HL-60/S4 treated with retinoic acid at 250 ng/mL for 4 days and 3 days (cell line): ENCODE measurements at regions not wholly inside any gene's neighbourhood (a gene's known extent, or its start where the extent isn't known, plus 50 kb on each side); places are given as distances from the start of the nearest gene placed in this dataset.

Source experiments
- in situ Hi-C: fragments of 300-500 bp; cut with MboI; formaldehyde crosslinking; loops from 2 replicates; pipeline ENCODE4 v1.7.0; 2022; ENCODE audit warnings: low sequenced_read_pairs

GRCh38 chr4:140250989-140251552, 97.1 kb upstream of the MAML3 start:
- in situ Hi-C loops = no loop called here

GRCh38 chr4:140249351-140249750, 95.4 kb upstream of the MAML3 start:
- in situ Hi-C loops = loop anchor here (25.0 kb wide), 1 partner anchor 212 kb away; no protein-coding TSS in a partner anchor

- in situ Hi-C loops = loop anchor here (25.0 kb wide), 1 partner anchor 210 kb away; no protein-coding TSS in a partner anchor
These were observed 93.3 kb upstream of the MAML3 start for GRCh38 chr4:140247237-140247636.

DNA sequence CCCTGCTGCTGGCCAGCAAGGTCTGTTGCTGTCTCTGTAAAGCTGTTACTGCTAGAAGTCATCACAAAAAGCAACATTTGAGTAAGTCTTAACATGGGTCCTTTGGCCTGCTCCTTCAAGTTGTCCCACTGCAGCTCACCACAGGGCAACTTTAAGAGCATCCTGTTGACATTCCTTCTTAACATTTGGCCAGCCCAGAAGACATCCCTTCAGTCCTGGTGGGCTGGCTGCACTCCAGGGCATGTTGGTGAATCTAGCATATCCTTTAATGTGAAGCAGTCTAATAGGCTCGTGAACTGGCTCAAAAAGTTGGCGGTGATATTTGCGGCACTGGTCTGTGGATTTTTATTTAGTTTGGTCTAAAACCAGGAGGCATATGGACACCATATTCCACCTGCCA, 92.2 kb upstream of the MAML3 start:
- in situ Hi-C loops = loop anchor here (25.0 kb wide), 1 partner anchor 209 kb away; no protein-coding TSS in a partner anchor

GRCh38 chr4:140244328-140244727, 90.3 kb upstream of the MAML3 start:
- in situ Hi-C loops = loop anchor here (25.0 kb wide), 1 partner anchor 207 kb away; no protein-coding TSS in a partner anchor

- in situ Hi-C loops = loop anchor here (25.0 kb wide), 1 partner anchor 206 kb away; no protein-coding TSS in a partner anchor
These were observed 89.3 kb upstream of the MAML3 start for GRCh38 chr4:140243278-140243753.

- in situ Hi-C loops = loop anchor here (25.0 kb wide), 1 partner anchor 205 kb away; no protein-coding TSS in a partner anchor
These were observed 88.6 kb upstream of the MAML3 start for GRCh38 chr4:140242357-140243277.

- in situ Hi-C loops = loop anchor here (25.0 kb wide), 1 partner anchor 203 kb away; no protein-coding TSS in a partner anchor
These were observed 86.3 kb upstream of the MAML3 start for GRCh38 chr4:140240237-140240636.

DNA sequence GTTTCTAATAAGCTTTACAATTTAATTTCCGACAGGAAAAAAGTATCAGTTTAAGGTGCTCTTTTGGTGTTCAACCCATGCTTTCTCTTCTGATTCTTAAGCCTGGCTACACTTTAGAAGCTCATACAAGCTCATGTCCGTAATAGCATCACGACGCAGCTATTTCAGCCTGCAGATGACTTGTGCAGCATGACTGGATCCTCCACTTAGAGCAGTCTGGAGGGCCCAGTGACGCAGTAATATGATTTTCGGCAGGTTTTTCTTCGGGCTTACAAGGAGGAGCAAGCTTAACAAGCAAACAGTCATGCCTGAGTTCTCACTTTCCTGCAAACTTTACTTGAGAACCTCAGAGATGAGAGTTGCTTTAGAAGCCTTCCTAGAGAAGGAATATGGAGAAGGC, 85.3 kb upstream of the MAML3 start:
- in situ Hi-C loops = loop anchor here (5.0 to 25.0 kb wide), 2 partner anchors 82 to 202 kb away; no protein-coding TSS in a partner anchor

- in situ Hi-C loops = loop anchor here (5.0 to 25.0 kb wide), 2 partner anchors 81 to 201 kb away; no protein-coding TSS in a partner anchor
These were observed 84.5 kb upstream of the MAML3 start for GRCh38 chr4:140238351-140239056.

DNA sequence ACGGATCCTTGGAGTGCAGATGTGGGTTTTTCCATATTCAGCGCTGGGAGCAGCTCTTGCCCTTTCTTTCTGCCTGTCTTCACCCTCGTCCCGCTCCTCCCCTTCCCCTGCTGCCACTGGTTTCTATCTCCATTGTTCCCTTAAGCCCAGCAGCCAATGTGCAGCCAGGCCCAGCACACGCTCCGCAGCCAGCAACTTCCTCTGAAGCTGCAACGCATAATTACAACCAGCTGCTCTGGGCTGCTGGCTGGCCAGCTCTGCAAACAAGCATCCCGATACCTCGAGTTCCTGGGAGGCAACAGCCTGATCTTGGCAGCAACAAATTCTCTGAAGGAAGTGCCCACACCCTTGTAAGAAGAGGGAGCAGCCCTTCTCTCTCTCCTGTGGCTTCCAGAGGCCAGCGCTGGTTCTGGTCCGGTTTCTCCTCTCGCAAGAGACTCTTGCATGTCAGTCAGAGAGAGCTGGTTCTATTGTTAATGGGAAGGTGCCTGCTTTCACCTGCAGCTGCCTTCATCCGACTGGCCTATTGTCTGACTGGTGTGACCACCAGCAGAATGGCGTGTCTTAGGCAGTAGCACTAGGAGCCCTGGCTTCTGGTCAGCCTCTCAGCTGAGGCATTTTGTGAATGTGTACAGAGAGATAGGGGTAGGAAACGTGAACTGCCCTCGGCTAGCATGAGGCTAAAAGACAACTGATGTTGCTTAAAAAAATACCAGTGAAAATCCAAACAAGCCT, 83.8 kb upstream of the MAML3 start:
- in situ Hi-C loops = loop anchor here (5.0 to 25.0 kb wide), 2 partner anchors 80 to 200 kb away; no protein-coding TSS in a partner anchor

DNA sequence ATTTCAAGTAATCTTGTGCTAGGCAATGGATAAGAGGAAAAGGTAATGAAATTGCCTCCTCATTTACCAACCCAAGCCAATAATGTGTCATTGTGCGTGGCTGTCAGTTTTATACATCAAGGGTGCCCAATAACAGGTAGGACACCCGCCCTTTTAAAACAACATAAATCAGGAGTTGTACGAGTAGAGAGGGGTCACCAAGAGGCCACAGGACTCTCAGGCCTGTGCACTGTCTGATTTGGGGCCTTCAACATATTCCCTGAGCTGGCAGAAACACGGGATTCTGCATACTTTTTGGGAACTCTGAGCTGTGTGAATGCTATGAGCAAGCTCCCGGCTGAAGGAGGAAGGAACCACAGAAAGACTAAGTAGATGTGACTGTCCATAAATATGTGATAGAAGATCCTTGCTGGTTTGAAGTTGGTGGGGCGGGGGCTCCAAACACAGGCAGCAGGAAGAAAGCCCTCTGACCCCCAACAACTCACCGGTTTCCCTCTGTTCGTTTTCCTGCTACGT, 82.7 kb upstream of the MAML3 start:
- in situ Hi-C loops = loop anchor here (5.0 to 25.0 kb wide), 2 partner anchors 79 to 199 kb away; no protein-coding TSS in a partner anchor

GRCh38 chr4:140234697-140235060, 80.7 kb upstream of the MAML3 start:
- in situ Hi-C loops = loop anchor here (5.0 to 25.0 kb wide), 2 partner anchors 77 to 197 kb away; no protein-coding TSS in a partner anchor

DNA sequence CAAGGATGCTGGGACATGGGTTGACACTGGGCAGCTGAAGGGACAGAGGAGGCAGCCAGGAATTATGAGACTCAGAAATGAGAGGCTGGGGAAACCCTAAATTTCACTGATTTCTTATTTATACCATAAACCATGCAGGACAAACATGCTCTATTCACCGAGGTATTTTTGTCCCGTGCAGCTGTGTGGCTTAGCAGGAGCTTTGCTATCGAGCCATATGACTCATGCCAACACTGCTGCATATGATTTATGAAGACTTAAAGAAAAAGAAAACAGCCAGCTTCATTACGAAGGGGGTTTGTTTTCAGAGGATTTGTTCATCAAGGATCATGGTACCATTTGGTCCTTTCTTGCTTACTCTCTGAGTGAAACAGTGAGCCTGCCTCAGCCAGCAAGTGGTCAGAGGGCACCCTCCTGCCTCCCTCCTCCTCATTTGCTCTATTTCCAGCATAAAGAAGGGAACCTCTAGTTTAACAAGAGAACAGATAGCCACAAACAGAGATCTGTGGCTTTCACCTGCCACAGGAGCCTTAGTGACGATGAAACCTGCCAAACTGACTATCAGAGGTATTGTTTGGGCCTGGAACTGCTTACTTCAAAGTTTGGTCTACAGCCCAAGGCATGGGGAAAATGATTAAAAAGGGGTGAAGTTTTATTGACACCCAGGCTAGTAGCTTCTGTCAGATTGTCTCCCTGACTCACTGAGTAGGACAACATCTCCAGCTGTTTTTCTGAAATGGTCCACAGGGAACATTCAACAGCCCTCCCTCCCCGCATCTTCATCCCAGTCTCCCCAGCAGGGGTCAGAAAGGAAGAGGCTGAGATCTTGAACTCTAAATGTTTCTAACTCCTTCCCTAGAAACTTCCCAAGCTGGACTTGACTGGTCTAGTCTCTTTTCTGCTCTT, 80.1 kb upstream of the MAML3 start:
- in situ Hi-C loops = loop anchor here (25.0 kb wide), 1 partner anchor 197 kb away; no protein-coding TSS in a partner anchor

DNA sequence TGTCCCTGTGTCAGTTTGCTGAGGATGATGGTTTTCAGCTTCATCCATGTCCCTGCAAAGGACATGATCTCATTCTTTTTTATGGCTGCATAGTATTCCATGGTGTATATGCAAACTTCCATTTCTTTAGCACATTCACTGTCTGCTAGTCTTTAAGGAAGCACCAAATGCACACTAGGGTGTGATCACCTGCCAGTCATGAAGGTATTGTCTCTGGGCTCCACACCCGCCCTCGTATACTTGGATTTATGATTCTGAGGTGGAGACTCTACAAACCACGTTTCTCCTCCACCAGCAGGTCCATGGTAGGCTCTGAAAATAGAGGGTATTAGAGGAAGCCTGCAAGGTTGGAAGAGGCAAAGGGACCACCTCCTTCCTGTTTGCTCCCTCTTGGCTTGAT, 75.9 kb upstream of the MAML3 start:
- in situ Hi-C loops = loop anchor here (25.0 kb wide), 1 partner anchor 193 kb away; no protein-coding TSS in a partner anchor

DNA sequence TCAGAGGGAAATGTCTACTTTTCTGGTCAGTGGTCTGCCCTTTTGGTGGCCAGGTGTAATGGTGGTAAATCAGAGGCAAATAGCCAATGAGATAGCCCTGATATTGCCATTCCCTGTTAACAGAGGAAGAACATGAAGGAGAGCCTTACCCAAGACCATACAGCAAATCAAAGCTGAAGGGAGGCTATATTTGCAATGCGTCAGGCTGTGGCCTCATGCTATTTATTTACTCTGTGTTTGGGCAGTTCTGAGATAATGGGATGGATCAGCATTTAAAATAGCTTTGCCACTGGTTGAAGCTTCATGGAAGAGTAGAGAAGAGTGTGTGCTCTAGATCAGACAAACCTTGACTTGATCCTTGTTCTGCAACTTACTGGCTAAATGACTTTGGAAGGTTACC, 73.3 kb upstream of the MAML3 start:
- in situ Hi-C loops = loop anchor here (25.0 kb wide), 1 partner anchor 190 kb away; no protein-coding TSS in a partner anchor

GRCh38 chr4:140223056-140223810, 69.2 kb upstream of the MAML3 start:
- in situ Hi-C loops = no loop called here

DNA sequence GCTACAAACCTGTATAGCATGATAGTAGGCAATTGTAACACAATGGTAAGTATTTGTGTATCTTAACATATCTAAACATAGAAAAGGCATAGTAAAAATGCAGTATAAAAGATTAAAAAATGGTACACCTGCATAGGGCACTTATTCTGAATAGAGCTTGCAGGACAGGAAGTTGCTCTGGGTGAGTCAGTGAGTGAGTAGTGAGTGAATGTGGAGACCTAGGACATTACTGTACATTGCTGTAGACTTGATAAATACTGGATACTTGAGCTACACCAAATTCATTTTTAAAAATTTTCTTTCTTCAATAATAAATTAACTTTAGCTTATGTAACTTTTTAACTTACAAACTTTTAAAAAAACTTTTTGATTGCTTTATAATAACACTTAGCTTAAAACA, 68.2 kb upstream of the MAML3 start:
- in situ Hi-C loops = no loop called here
